Endothelial cell of umbilical vein (primary cell): ENCODE measurements at regions not wholly inside any gene's neighbourhood (a gene's known extent, or its start where the extent isn't known, plus 50 kb on each side); places are given as distances from the start of the nearest gene placed in this dataset.
"Not testable (repeated sequence)": the region's sequence is repeated elsewhere in the genome, so short reads cannot be mapped to it uniquely, and the experiment has no call there.

Experiments
- EZH2 ChIP-seq: IDR thresholded peaks from 2 replicates; pipeline ENCODE4 v1.6.1; 2012; ENCODE audit warnings: borderline replicate concordance, low read depth, mild to moderate bottlenecking, moderate library complexity, low read length, inconsistent platforms; ENCODE audit not compliant: severe bottlenecking
- FOS ChIP-seq: IDR thresholded peaks from 2 replicates; pipeline ENCODE4 v1.6.1; 2011; ENCODE audit warnings: mild to moderate bottlenecking, low read length, moderate library complexity, borderline replicate concordance; ENCODE audit not compliant: insufficient read depth
- JUN ChIP-seq: IDR thresholded peaks from 2 replicates; pipeline ENCODE4 v1.6.1; 2011; ENCODE audit warnings: borderline replicate concordance, low read depth; ENCODE audit not compliant: insufficient read length, insufficient read depth
- MAX ChIP-seq: IDR thresholded peaks from 2 replicates; pipeline ENCODE4 v1.6.1; 2011; ENCODE audit not compliant: insufficient read depth, insufficient read length
- MYC ChIP-seq: IDR thresholded peaks from one replicate; pipeline ENCODE4 v1.6.1; 2011; ENCODE audit warnings: mild to moderate bottlenecking, low read depth, low read length
- POLR2A ChIP-seq: IDR thresholded peaks from 2 replicates; pipeline ENCODE4 v1.6.1; 2012; ENCODE audit warnings: low read depth, mild to moderate bottlenecking, control low read depth, low read length
- POLR2AphosphoS5 ChIP-seq: IDR thresholded peaks from 2 replicates; pipeline ENCODE4 v1.6.1; 2012; ENCODE audit warnings: low read depth, mild to moderate bottlenecking, control low read depth, low read length, moderate library complexity; ENCODE audit not compliant: insufficient read depth
- TF ChIP-seq, protein P1 (sequence below), 2 donors: IDR thresholded peaks; 1 replicate in 1 of 2; 2 replicates in 1 of 2; pipeline ENCODE4 v1.5.1; 2011; ENCODE audit warnings: low read length in 2 of 2, mild to moderate bottlenecking in 2 of 2, moderate library complexity in 2 of 2, control low read depth in 1 of 2, inconsistent platforms in 1 of 2, low read depth in 1 of 2; ENCODE audit not compliant: insufficient read depth in 1 of 2; ENCODE audit errors: extremely low read depth in 1 of 2

DNA sequence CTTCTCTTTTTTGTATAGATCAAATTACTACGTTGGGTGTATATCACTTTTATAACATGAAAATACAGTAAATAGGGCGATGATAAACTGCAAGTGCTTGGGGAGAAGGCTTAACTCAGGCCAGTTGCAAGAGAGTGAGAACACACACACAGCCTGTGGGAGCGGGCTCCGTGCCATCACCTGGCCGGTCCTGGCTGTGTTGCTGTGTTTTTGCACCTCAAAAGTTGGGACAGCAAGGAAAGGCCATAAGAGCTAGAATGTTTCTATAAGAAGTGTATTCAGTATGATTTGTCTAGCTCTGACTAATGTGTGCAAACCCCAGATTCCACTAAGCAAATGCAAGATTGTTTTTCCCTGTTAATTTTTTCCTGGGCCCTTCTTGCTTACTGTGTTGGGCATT, 1940.6 kb downstream of the FOXD4L5 start:
- TF ChIP-seq, protein P1, sequence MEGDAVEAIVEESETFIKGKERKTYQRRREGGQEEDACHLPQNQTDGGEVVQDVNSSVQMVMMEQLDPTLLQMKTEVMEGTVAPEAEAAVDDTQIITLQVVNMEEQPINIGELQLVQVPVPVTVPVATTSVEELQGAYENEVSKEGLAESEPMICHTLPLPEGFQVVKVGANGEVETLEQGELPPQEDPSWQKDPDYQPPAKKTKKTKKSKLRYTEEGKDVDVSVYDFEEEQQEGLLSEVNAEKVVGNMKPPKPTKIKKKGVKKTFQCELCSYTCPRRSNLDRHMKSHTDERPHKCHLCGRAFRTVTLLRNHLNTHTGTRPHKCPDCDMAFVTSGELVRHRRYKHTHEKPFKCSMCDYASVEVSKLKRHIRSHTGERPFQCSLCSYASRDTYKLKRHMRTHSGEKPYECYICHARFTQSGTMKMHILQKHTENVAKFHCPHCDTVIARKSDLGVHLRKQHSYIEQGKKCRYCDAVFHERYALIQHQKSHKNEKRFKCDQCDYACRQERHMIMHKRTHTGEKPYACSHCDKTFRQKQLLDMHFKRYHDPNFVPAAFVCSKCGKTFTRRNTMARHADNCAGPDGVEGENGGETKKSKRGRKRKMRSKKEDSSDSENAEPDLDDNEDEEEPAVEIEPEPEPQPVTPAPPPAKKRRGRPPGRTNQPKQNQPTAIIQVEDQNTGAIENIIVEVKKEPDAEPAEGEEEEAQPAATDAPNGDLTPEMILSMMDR (IDR thresholded peaks at IDR 0.05; ENCODE audit: extremely low read depth in 1 of 2, insufficient read depth in 1 of 2, low read depth in 1 of 2, low read length in 2 of 2), result not testable (repeated sequence)
- TF ChIP-seq EZH2, MAX, POLR2A, MYC, POLR2AphosphoS5, JUN, FOS: not testable (repeated sequence)
